A673 (cell line): ENCODE measurements at regions not wholly inside any gene's neighbourhood (a gene's known extent, or its start where the extent isn't known, plus 50 kb on each side); places are given as distances from the start of the nearest gene placed in this dataset.

Source experiments
- BruUV-seq: library from RNA; stranded (reverse); fragments of 400-500 nt; replicated peaks from 2 replicates; lab custom pipeline; 2021; lab: Mats Ljungman, UMichigan
- CTCF ChIA-PET: fragments of 300-600 bp; sonication (Branson Sonifier 250); formaldehyde crosslinking; loops from one replicate; lab custom pipeline; 2022; ENCODE audit warnings: antibody characterized with exemption; lab: Charles Lee
- POLR2A ChIA-PET: fragments of 300-600 bp; sonication (Branson Sonifier 250); formaldehyde crosslinking; loops from one replicate; lab custom pipeline; 2022; ENCODE audit warnings: antibody characterized with exemption; ENCODE audit not compliant: low non-redundant PET; lab: Charles Lee
- DNase-seq: peaks from one replicate; pipeline ENCODE4 v3.0.0-alpha.2; 2015; ENCODE audit warnings: low spot score
- H3K27ac ChIP-seq: fragments of 200-600 bp; sonication (generic); 2 replicates; pipeline ENCODE4 v1.5.1; 2016; ENCODE audit warnings: mixed run types, low read depth, mild to moderate bottlenecking, mixed read lengths, antibody characterized with exemption, low read length; ENCODE audit not compliant: poor library complexity, severe bottlenecking
- H3K27me3 ChIP-seq: fragments of 200-600 bp; sonication (generic); replicated peaks from 2 replicates; pipeline ENCODE4 v1.6.1; 2017; ENCODE audit warnings: mixed run types, low read depth, mild to moderate bottlenecking, mixed read lengths, antibody characterized with exemption, low read length; ENCODE audit not compliant: insufficient read depth, poor library complexity
- H3K36me3 ChIP-seq: fragments of 200-600 bp; sonication (generic); 2 replicates; pipeline ENCODE4 v1.6.1; 2016; ENCODE audit warnings: mixed run types, mild to moderate bottlenecking, mixed read lengths, antibody characterized with exemption, low read length; ENCODE audit not compliant: insufficient read depth, poor library complexity, severe bottlenecking
- H3K4me1 ChIP-seq: fragments of 200-600 bp; sonication (generic); 2 replicates; pipeline ENCODE4 v1.6.1; 2017; ENCODE audit warnings: mixed run types, mild to moderate bottlenecking, mixed read lengths, antibody characterized with exemption, low read length; ENCODE audit not compliant: insufficient read depth, poor library complexity, severe bottlenecking
- H3K4me3 ChIP-seq: fragments of 200-600 bp; sonication (generic); 2 replicates; pipeline ENCODE4 v1.5.1; 2016; ENCODE audit warnings: low read depth, mixed run types, mild to moderate bottlenecking, mixed read lengths, low read length; ENCODE audit not compliant: poor library complexity, severe bottlenecking
- H3K9me3 ChIP-seq: fragments of 200-600 bp; sonication (generic); 2 replicates; pipeline ENCODE4 v1.6.1; 2016; ENCODE audit warnings: mixed run types, low read depth, mild to moderate bottlenecking, mixed read lengths, antibody characterized with exemption, low read length; ENCODE audit not compliant: poor library complexity, severe bottlenecking
- EZH2 ChIP-seq: fragments of 200-600 bp; sonication (generic); IDR thresholded peaks from 2 replicates; pipeline ENCODE4 v1.6.1; 2017; ENCODE audit warnings: borderline replicate concordance, low read depth, mild to moderate bottlenecking, mixed read lengths, antibody characterized with exemption, low read length; ENCODE audit not compliant: poor library complexity, severe bottlenecking
- intact Hi-C: fragments of 100-400 bp; cut with micrococcal nuclease; formaldehyde crosslinking; loops from one replicate; pipeline ENCODE4 v1.10.0; 2022; ENCODE audit not compliant: unreplicated experiment
- TF ChIP-seq, protein P1 (sequence below): fragments of 300-800, 200-600 bp; sonication (generic); conservative IDR thresholded peaks from 2 replicates; pipeline ENCODE4 v1.5.1; 2017; ENCODE audit warnings: low read depth, mild to moderate bottlenecking, antibody characterized with exemption, low read length, moderate library complexity, mixed read lengths

DNA sequence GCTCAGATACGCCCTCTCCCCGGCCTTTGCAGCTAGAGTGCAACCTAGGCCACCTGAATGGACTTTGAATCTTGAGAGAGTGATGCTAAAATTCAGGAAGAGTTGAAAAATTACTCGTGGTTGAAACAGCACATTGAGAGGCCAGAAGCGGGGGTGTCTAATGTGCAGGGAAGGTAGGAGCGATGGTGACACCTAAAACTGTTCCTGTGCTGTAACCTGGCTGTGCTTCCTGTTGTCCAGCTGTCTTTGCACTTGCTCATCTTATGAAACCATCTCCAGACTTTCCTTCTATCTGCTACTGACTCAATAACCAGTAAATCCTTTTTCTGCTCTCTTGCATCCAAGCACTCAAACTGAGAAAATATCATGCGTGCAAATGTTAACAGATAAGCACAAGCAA, 106.4 kb upstream of the RPS6KA3 start:
- CTCF ChIA-PET, result no interaction called here
- no TSS peak for BruUV-seq
- no peaks in the 10 kb centered on the region for H3K36me3 ChIP-seq
- no peaks in the 10 kb centered on the region for H3K9me3 ChIP-seq
- no peak overlapping the region for H3K27ac ChIP-seq
- H3K4me1 ChIP-seq, result no peaks in the 10 kb centered on the region
- no peak for DNase-seq
- TF ChIP-seq, protein P1, sequence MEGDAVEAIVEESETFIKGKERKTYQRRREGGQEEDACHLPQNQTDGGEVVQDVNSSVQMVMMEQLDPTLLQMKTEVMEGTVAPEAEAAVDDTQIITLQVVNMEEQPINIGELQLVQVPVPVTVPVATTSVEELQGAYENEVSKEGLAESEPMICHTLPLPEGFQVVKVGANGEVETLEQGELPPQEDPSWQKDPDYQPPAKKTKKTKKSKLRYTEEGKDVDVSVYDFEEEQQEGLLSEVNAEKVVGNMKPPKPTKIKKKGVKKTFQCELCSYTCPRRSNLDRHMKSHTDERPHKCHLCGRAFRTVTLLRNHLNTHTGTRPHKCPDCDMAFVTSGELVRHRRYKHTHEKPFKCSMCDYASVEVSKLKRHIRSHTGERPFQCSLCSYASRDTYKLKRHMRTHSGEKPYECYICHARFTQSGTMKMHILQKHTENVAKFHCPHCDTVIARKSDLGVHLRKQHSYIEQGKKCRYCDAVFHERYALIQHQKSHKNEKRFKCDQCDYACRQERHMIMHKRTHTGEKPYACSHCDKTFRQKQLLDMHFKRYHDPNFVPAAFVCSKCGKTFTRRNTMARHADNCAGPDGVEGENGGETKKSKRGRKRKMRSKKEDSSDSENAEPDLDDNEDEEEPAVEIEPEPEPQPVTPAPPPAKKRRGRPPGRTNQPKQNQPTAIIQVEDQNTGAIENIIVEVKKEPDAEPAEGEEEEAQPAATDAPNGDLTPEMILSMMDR, result no peak
- no peak for TF ChIP-seq EZH2
- no peak overlapping the region for H3K4me3 ChIP-seq
- intact Hi-C loops, result no loop called here
- POLR2A ChIA-PET, result no interaction called here
- no peaks in the 10 kb centered on the region for H3K27me3 ChIP-seq

DNA sequence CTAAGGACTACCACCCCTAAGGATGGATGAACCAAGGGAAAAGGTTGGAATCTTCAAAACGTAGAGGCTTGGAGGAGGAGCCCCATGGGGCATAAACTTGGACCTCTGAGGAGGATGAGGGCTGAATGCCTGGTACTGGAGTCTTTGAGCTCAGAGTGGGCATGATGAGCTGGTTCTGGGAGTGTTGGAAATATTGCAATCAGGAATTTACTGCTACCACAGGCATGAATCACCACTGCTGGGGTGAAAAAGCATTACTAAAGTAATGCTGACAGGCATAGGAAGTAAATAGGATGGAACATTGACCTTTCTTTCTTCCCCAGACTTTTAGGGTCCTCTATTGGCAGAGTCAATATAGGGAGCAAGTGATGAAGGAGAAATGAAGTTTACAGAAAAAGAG, 105.8 kb upstream of the RPS6KA3 start:
- no peaks in the 10 kb centered on the region for H3K36me3 ChIP-seq
- BruUV-seq, result no TSS peak
- H3K9me3 ChIP-seq, result no peaks in the 10 kb centered on the region
- no peak overlapping the region for H3K4me3 ChIP-seq
- ChIA-PET CTCF (no interaction called here), POLR2A (no interaction called here)
- intact Hi-C loops, result no loop called here
- DNase-seq, result no peak
- H3K27me3 ChIP-seq, result no peaks in the 10 kb centered on the region
- H3K4me1 ChIP-seq, result no peaks in the 10 kb centered on the region
- TF ChIP-seq, protein P1, result no peak
- no peak for TF ChIP-seq EZH2
- no peak overlapping the region for H3K27ac ChIP-seq

DNA sequence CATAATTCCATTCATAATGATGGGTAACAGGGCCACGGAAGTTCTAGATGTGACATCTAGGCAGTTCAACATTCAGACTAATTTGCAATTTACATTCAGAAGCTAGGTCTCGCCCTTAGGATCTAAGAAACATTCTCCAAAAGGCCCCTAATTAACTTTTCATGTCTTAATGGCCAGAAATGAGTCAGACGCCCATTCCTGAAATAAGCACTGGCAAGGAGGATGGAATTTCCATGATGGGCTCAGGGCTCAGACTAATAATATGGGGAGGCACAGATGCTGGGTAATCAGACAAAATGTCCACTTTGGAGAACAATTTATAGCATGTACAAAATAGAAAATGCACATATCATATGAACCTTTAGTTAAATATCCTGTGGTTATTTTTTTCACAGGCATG, 102.8 kb upstream of the RPS6KA3 start:
- Histone ChIP-seq H3K27ac (no peak overlapping the region), H3K4me1 (no peaks in the 10 kb centered on the region), H3K36me3 (no peaks in the 10 kb centered on the region), H3K4me3 (no peak overlapping the region), H3K27me3 (no peaks in the 10 kb centered on the region), H3K9me3 (no peaks in the 10 kb centered on the region)
- no peak for TF ChIP-seq EZH2
- TF ChIP-seq, protein P1, result no peak
- intact Hi-C loops, result no loop called here
- ChIA-PET CTCF (no interaction called here), POLR2A (no interaction called here)
- DNase-seq, result no peak
- no TSS peak for BruUV-seq
